ENCODE measurements at regions not wholly inside any gene's neighbourhood (a gene's known extent, or its start where the extent isn't known, plus 50 kb on each side); places are given as distances from the start of the nearest gene placed in this dataset.

DNA sequence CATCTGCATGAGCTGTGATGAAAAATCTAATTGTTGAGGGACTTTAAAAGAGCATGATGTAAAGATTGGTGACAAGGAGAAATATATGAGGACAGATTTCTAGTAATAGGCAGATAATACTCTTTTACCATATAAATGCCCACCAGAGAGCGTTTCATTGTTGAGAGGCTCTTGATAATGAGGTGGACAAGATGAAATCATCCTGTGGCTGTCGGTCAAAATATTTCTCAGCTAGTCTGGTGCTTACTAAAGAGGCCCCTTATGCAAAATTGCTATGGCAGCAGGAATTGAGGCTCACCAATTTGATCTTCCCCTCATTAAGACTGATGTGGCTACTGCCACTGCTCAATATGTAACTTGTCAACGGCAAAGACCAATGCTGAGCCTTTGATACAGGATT, 225.0 kb upstream of the RASGRP1 start:
- CTCF ChIA-PET (ENCODE audit: unreplicated experiment), result no interaction called here
- POLR2A ChIA-PET, result no interaction called here

DNA sequence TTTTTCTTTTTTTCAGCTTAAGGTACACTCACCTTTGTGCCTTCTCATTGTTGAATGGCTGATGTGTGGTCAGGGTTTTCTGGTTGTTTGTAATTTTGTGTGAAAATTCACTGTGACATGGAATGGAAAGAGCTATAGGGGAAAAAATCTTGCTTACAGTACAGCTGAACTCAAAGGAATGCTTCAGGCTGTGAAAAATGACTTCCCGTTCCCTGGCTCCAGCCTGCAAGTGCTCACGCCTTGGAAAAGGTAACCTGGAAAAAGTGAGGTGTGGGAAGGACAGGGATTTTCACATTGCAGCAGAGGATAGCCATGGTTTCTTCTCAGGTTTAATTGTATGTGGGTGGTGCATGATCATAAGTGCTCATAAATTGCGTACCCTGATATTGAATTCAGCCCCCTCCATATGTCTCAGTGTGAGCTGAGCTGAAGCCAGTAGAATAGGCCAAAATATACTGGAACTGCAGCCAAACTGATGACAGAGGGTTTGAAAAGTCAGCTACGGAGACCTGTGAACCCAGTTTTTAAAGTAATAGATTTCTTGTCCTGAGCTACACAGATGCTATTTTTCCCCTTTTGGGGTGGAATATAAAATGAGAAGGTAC, 228.7 kb upstream of the RASGRP1 start:
- no TSS peak for BruUV-seq (replicated peaks)
- no peaks in the 10 kb centered on the region for H4K20me1 ChIP-seq (ENCODE audit: insufficient read depth, low read length)
- POLR2A ChIA-PET, result interaction anchor here (1.0 kb wide), 1 partner anchor 197 kb away, joined by 3 read pairs; no protein-coding TSS in a partner anchor

More for the DNA sequence above, 225.0 kb upstream of the RASGRP1 start:
- no peaks in the 10 kb centered on the region for H4K20me1 ChIP-seq (ENCODE audit: insufficient read depth, low read length)
- H3K9me2 ChIP-seq (ENCODE audit: insufficient read depth, low read length), result no peaks in the 10 kb centered on the region
- H3K79me2 ChIP-seq (ENCODE audit: insufficient read depth, low read depth, low read length), result no peaks in the 10 kb centered on the region
- no peak overlapping the region for H3K27ac ChIP-seq (ENCODE audit: low read depth, low read length, poor library complexity, severe bottlenecking)
- H3K4me1 ChIP-seq (ENCODE audit: insufficient read depth, low read length, poor library complexity, severe bottlenecking), result no peaks in the 10 kb centered on the region
- no TSS peak for BruUV-seq (replicated peaks)
- TF ChIP-seq EZH2phosphoT487 (IDR thresholded peaks at IDR 0.05; ENCODE audit: borderline replicate concordance, low read depth, low read length), result no peak
- TF ChIP-seq, protein P1, sequence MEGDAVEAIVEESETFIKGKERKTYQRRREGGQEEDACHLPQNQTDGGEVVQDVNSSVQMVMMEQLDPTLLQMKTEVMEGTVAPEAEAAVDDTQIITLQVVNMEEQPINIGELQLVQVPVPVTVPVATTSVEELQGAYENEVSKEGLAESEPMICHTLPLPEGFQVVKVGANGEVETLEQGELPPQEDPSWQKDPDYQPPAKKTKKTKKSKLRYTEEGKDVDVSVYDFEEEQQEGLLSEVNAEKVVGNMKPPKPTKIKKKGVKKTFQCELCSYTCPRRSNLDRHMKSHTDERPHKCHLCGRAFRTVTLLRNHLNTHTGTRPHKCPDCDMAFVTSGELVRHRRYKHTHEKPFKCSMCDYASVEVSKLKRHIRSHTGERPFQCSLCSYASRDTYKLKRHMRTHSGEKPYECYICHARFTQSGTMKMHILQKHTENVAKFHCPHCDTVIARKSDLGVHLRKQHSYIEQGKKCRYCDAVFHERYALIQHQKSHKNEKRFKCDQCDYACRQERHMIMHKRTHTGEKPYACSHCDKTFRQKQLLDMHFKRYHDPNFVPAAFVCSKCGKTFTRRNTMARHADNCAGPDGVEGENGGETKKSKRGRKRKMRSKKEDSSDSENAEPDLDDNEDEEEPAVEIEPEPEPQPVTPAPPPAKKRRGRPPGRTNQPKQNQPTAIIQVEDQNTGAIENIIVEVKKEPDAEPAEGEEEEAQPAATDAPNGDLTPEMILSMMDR (conservative IDR thresholded peaks at IDR 0.05; ENCODE audit: low read length), result no peak
- no peaks in the 10 kb centered on the region for H3K36me3 ChIP-seq (ENCODE audit: insufficient read depth, low read length)
- no peak overlapping the region for H3K4me3 ChIP-seq (ENCODE audit: low read depth, low read length, poor library complexity, severe bottlenecking)
- no peak overlapping the region for H2AFZ ChIP-seq (ENCODE audit: low read length)
- H3K9me3 ChIP-seq (ENCODE audit: low read length), result no peaks in the 10 kb centered on the region
- H3K4me2 ChIP-seq (ENCODE audit: low read length), result no peak overlapping the region
- intact Hi-C loops (cut with micrococcal nuclease; ENCODE audit: unreplicated experiment), result no loop called here
- no peak for DNase-seq (ENCODE audit: low spot score)

More for the DNA sequence above, 228.7 kb upstream of the RASGRP1 start:
- no peaks in the 10 kb centered on the region for H3K79me2 ChIP-seq (ENCODE audit: insufficient read depth, low read depth, low read length)
- H3K36me3 ChIP-seq (ENCODE audit: insufficient read depth, low read length), result no peaks in the 10 kb centered on the region
- H2AFZ ChIP-seq (ENCODE audit: low read length), result no peak overlapping the region
- no peaks in the 10 kb centered on the region for H3K9me3 ChIP-seq (ENCODE audit: low read length)
- CTCF ChIA-PET (ENCODE audit: unreplicated experiment), result no interaction called here
- intact Hi-C loops (cut with micrococcal nuclease; ENCODE audit: unreplicated experiment), result no loop called here
- no peak overlapping the region for H3K27ac ChIP-seq (ENCODE audit: low read depth, low read length, poor library complexity, severe bottlenecking)
- H3K4me2 ChIP-seq (ENCODE audit: low read length), result no peak overlapping the region
- H3K4me3 ChIP-seq (ENCODE audit: low read depth, low read length, poor library complexity, severe bottlenecking), result no peak overlapping the region
- no peaks in the 10 kb centered on the region for H3K4me1 ChIP-seq (ENCODE audit: insufficient read depth, low read length, poor library complexity, severe bottlenecking)
- no peaks in the 10 kb centered on the region for H3K9me2 ChIP-seq (ENCODE audit: insufficient read depth, low read length)
- TF ChIP-seq, protein P1 (conservative IDR thresholded peaks at IDR 0.05; ENCODE audit: low read length), result no peak
- no peak for TF ChIP-seq EZH2phosphoT487 (IDR thresholded peaks at IDR 0.05; ENCODE audit: borderline replicate concordance, low read depth, low read length)
- no peak for DNase-seq (ENCODE audit: low spot score)

Data from OCI-LY7 (cell line).